GM12873 (cell line): ENCODE measurements at regions not wholly inside any gene's neighbourhood (a gene's known extent, or its start where the extent isn't known, plus 50 kb on each side); places are given as distances from the start of the nearest gene placed in this dataset.

Experiments
- CTCF ChIP-seq: IDR thresholded peaks from 2 replicates; pipeline ENCODE4 v1.5.1; 2012; ENCODE audit warnings: low read depth, mild to moderate bottlenecking, moderate library complexity, low read length, control low read depth; ENCODE audit not compliant: insufficient read depth; ENCODE audit errors: missing control alignments

DNA sequence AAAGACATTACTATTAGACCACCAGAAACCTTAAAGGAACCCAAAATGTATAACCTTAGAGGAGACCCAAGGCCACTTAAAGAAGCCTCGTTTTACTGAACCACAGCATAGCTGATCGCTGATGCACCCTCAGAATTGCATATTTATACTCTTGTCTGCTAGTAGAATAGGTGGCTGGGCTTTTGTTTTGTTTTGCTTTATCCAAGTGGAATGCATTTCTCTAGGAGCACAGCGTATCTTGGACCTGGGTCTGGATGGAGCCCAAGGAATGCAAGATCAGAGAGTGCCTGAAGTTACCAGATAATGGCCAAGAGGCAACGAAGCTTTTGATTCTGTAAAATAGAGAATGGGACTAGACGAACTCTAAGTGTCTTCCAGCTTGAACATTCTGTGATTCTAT, 129.2 kb upstream of the COL8A1 start:
- TF ChIP-seq CTCF: no peak

DNA sequence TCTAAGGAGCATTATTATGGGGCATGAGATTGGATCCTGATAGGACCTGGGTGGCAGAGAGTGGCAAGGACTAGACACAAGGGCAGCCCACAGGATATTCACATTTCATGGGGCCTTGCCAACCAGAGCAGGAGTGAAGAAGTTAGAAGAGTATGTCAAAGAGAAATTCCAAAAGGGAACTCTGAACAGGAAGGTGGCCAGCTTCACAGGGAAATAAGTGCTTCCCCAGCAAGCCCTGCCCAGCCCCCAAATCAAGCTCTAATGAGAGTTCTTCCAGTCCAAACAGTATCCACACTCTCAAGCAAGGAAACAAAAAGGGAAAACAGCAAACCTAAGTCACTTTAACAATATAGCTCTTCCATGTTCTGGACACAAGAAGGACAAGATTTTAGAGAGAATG, 130.2 kb upstream of the COL8A1 start:
- no peak for TF ChIP-seq CTCF

DNA sequence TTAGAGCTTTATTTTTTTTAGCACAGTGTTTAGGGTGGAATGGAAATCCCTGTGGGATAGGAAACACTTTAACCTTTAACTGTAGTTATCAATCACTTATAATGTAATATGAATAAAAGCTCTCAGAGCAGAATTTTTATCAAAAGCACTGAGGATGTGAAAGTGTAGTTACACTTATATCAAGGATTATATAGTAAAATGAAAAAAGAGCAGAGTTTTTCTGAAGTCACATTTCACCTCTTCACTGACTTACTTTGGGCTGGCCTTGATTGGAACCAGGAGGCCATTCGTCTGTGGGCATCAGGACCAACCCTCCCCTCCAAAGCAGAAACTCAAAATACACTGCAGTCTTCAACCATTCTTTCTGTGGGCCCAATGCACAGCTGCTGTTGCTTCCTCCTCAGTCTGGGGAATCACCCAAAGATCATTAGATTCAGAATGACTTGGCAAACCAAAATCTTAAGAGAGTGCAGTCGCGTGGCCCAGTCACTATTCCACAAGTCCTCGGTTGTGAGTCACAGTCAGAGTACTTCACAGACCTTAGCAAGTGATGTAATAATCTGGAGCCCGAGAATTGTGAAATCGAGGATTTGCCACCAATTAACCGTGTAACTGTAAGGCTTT, 132.6 kb upstream of the COL8A1 start:
- TF ChIP-seq CTCF: no peak

DNA sequence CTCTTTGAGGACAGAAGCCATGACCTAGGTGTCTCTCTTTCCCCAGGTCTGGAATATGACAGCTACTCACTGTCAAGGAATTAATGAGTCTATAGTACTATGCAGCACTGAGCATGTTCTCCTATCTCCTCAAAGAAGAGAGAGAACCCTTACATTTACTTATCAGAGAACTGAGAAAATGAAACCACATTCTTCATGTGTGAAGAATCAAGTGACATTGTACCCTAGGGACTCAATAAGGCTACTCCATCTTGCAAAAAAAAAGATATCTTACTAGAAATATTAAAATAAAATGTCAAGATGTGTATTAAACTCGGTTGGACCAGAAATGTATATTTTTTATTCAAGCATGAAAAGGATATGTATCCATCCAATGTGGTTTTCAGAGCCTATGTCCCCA, 133.2 kb upstream of the COL8A1 start:
- no peak for TF ChIP-seq CTCF

- TF ChIP-seq CTCF: no peak
Observed at GRCh38 chr3:99504258-99504657, 134.1 kb upstream of the COL8A1 start.

GRCh38 chr3:99503350-99503749, 135.0 kb upstream of the COL8A1 start:
- TF ChIP-seq CTCF: no peak

DNA sequence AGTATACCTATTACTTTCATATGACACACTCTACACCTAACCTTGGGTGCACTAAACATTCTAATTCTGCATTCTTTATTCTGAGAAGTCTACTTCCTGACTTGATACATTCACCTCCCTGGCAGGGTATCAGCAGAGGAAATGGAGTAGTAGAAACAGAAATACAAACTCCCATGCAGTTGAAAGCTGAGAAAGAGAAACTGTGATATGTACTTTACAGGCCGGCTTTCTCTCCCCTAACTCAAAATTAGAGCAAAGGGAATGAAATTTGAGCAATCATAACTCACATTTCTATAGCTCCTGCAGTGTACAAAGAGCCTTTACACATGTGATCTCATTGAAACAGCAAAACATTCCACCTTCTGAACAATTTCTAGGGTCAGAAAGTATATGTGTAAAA, 135.5 kb upstream of the COL8A1 start:
- no peak for TF ChIP-seq CTCF
